HL-60 (cell line): ENCODE measurements at regions not wholly inside any gene's neighbourhood (a gene's known extent, or its start where the extent isn't known, plus 50 kb on each side); places are given as distances from the start of the nearest gene placed in this dataset.

Experiments
- POLR2AphosphoS5 ChIP-seq: IDR thresholded peaks from 2 replicates; pipeline ENCODE4 v1.6.1; 2012; ENCODE audit warnings: low read depth
- SPI1 ChIP-seq: IDR thresholded peaks from 2 replicates; pipeline ENCODE4 v1.6.1; 2012; ENCODE audit warnings: low read depth, mild to moderate bottlenecking, borderline replicate concordance
- TF ChIP-seq, protein P1 (sequence below): IDR thresholded peaks from one replicate; pipeline ENCODE4 v1.5.1; 2011; ENCODE audit warnings: low read length, control low read depth, inconsistent platforms; ENCODE audit not compliant: insufficient read depth

DNA sequence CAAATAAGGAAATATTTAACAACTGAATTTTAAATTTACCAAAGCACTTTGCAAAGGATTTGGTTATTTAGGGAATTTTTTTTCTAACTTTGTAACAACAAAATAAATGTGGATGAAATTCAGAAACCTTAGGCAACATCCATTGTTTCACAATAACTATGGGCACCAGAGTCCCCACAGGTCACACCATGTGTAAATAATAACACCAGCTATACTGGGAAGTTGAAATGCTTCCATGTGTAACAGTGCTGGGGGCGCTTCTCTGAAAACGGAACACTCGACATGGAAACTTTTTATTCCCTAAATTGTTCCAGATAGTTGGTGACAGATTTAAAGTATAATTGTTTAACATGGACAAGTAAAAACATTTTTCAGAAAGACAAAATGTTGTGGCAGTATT lies 818.6 kb downstream of the TNS3 start:
- TF ChIP-seq, protein P1, sequence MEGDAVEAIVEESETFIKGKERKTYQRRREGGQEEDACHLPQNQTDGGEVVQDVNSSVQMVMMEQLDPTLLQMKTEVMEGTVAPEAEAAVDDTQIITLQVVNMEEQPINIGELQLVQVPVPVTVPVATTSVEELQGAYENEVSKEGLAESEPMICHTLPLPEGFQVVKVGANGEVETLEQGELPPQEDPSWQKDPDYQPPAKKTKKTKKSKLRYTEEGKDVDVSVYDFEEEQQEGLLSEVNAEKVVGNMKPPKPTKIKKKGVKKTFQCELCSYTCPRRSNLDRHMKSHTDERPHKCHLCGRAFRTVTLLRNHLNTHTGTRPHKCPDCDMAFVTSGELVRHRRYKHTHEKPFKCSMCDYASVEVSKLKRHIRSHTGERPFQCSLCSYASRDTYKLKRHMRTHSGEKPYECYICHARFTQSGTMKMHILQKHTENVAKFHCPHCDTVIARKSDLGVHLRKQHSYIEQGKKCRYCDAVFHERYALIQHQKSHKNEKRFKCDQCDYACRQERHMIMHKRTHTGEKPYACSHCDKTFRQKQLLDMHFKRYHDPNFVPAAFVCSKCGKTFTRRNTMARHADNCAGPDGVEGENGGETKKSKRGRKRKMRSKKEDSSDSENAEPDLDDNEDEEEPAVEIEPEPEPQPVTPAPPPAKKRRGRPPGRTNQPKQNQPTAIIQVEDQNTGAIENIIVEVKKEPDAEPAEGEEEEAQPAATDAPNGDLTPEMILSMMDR, result no peak
- no peak for TF ChIP-seq POLR2AphosphoS5
- TF ChIP-seq SPI1, result no peak
